Osteocyte (in vitro differentiated cells): ENCODE measurements at regions not wholly inside any gene's neighbourhood (a gene's known extent, or its start where the extent isn't known, plus 50 kb on each side); places are given as distances from the start of the nearest gene placed in this dataset.
A peak's percentile ranks its signal among the peaks of the same experiment; 100 is the strongest.

Experiments used
- DNase-seq: peaks from one replicate; pipeline ENCODE4 v3.0.0; 2021; ENCODE audit warnings: mixed read lengths; ENCODE audit not compliant: unreplicated experiment; ENCODE audit errors: extremely low spot score
- H3K27ac Mint-ChIP-seq: one replicate; pipeline ENCODE4 v1.8.0; 2021; ENCODE audit warnings: mild to moderate bottlenecking, mixed read lengths; ENCODE audit not compliant: unreplicated experiment
- H3K27me3 Mint-ChIP-seq: one replicate; pipeline ENCODE4 v1.8.0; 2021; ENCODE audit warnings: mixed read lengths; ENCODE audit not compliant: unreplicated experiment
- H3K36me3 Mint-ChIP-seq: one replicate; pipeline ENCODE4 v1.8.0; 2021; ENCODE audit warnings: mixed read lengths; ENCODE audit not compliant: unreplicated experiment
- H3K4me1 Mint-ChIP-seq: one replicate; pipeline ENCODE4 v1.8.0; 2021; ENCODE audit warnings: mixed read lengths; ENCODE audit not compliant: unreplicated experiment
- H3K4me3 Mint-ChIP-seq: one replicate; pipeline ENCODE4 v1.8.0; 2021; ENCODE audit warnings: mild to moderate bottlenecking, moderate library complexity, mixed read lengths; ENCODE audit not compliant: unreplicated experiment
- H3K9me3 Mint-ChIP-seq: one replicate; pipeline ENCODE4 v1.8.0; 2021; ENCODE audit warnings: mixed read lengths; ENCODE audit not compliant: unreplicated experiment
- TF ChIP-seq, protein P1 (sequence below): fragments of 200-600 bp; sonication (generic); IDR thresholded peaks from 2 replicates; pipeline ENCODE4 v1.5.0; 2021; ENCODE audit warnings: antibody characterized with exemption, mild to moderate bottlenecking, moderate library complexity

GRCh38 chr15:70379938-70380883, 282.5 kb upstream of the TLE3 start:
- Mint-ChIP-seq H3K4me3 (no peak overlapping the region), H3K36me3 (no peaks in the 10 kb centered on the region), H3K4me1 (peaks cover 15% of the 10 kb centered on the region), H3K27me3 (peaks cover 47% of the 10 kb centered on the region), H3K27ac (no peak overlapping the region), H3K9me3 (no peaks in the 10 kb centered on the region)
- peak; percentile 77 for DNase-seq
- TF ChIP-seq, protein P1, sequence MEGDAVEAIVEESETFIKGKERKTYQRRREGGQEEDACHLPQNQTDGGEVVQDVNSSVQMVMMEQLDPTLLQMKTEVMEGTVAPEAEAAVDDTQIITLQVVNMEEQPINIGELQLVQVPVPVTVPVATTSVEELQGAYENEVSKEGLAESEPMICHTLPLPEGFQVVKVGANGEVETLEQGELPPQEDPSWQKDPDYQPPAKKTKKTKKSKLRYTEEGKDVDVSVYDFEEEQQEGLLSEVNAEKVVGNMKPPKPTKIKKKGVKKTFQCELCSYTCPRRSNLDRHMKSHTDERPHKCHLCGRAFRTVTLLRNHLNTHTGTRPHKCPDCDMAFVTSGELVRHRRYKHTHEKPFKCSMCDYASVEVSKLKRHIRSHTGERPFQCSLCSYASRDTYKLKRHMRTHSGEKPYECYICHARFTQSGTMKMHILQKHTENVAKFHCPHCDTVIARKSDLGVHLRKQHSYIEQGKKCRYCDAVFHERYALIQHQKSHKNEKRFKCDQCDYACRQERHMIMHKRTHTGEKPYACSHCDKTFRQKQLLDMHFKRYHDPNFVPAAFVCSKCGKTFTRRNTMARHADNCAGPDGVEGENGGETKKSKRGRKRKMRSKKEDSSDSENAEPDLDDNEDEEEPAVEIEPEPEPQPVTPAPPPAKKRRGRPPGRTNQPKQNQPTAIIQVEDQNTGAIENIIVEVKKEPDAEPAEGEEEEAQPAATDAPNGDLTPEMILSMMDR = no peak

GRCh38 chr15:70379134-70379533, 281.4 kb upstream of the TLE3 start:
- H3K4me3 Mint-ChIP-seq = no peak overlapping the region
- peaks cover 18% of the 10 kb centered on the region for H3K4me1 Mint-ChIP-seq
- TF ChIP-seq, protein P1 = no peak
- H3K9me3 Mint-ChIP-seq = no peaks in the 10 kb centered on the region
- no peaks in the 10 kb centered on the region for H3K36me3 Mint-ChIP-seq
- no peak overlapping the region for H3K27ac Mint-ChIP-seq
- H3K27me3 Mint-ChIP-seq = peaks cover 53% of the 10 kb centered on the region
- peak; percentile 60 for DNase-seq

- Mint-ChIP-seq H3K27me3 (peaks cover 53% of the 10 kb centered on the region), H3K36me3 (no peaks in the 10 kb centered on the region), H3K4me1 (peaks cover 18% of the 10 kb centered on the region), H3K9me3 (no peaks in the 10 kb centered on the region), H3K27ac (no peak overlapping the region), H3K4me3 (no peak overlapping the region)
- peak; percentile 72 for DNase-seq
- TF ChIP-seq, protein P1 = no peak
Measured at GRCh38 chr15:70378126-70379031, 280.7 kb upstream of the TLE3 start.

- no peak overlapping the region for H3K27ac Mint-ChIP-seq
- peak; percentile 60 for DNase-seq
- H3K27me3 Mint-ChIP-seq = peaks cover 60% of the 10 kb centered on the region
- peak overlapping the region; percentile 19 for H3K4me3 Mint-ChIP-seq
- no peaks in the 10 kb centered on the region for H3K9me3 Mint-ChIP-seq
- no peaks in the 10 kb centered on the region for H3K36me3 Mint-ChIP-seq
- peaks cover 18% of the 10 kb centered on the region for H3K4me1 Mint-ChIP-seq
- TF ChIP-seq, protein P1 = no peak
Measured at GRCh38 chr15:70376929-70377691, 279.4 kb upstream of the TLE3 start.
